Caco-2 (cell line): ENCODE measurements at regions not wholly inside any gene's neighbourhood (a gene's known extent, or its start where the extent isn't known, plus 50 kb on each side); places are given as distances from the start of the nearest gene placed in this dataset.

Experiments
- BruUV-seq: library from RNA; stranded (reverse); fragments of 400-500 nt; replicated peaks from 2 replicates; lab custom pipeline; 2021; lab: Mats Ljungman, UMichigan
- CTCF ChIA-PET: fragments of 300-600 bp; sonication (Branson Sonifier 250); formaldehyde crosslinking; loops from one replicate; lab custom pipeline; 2022; ENCODE audit warnings: antibody characterized with exemption; lab: Charles Lee
- POLR2A ChIA-PET: fragments of 300-600 bp; sonication (Branson Sonifier 250); formaldehyde crosslinking; loops from one replicate; lab custom pipeline; 2022; ENCODE audit warnings: antibody characterized with exemption; lab: Charles Lee
- DNase-seq, 2 experiments: peaks; one replicate each; pipeline versions ENCODE4 v3.0.0 to v3.0.0-alpha.2; 2020 to 2022
- H3K27me3 ChIP-seq: replicated peaks from 2 replicates; pipeline ENCODE4 v1.6.0; 2011; ENCODE audit warnings: low read length; ENCODE audit not compliant: control insufficient read depth, insufficient read depth
- H3K36me3 ChIP-seq: 2 replicates; pipeline ENCODE4 v1.5.1; 2011; ENCODE audit warnings: low read length; ENCODE audit not compliant: control insufficient read depth, insufficient read depth
- H3K4me1 ChIP-seq: fragments of 250-450 bp; sonication (Bioruptor Pico); 2 replicates; pipeline ENCODE4 v1.5.1; 2020; ENCODE audit warnings: mild to moderate bottlenecking
- H3K4me3 ChIP-seq: 2 replicates; pipeline ENCODE4 v1.5.1; 2011; ENCODE audit warnings: low read depth, mild to moderate bottlenecking, control low read depth, low read length
- H3K9me3 ChIP-seq: fragments of 250-450 bp; sonication (Bioruptor Pico); 2 replicates; pipeline ENCODE4 v1.5.1; 2020; ENCODE audit warnings: mild to moderate bottlenecking, moderate library complexity
- H3K27ac Mint-ChIP-seq: one replicate; pipeline ENCODE4 v1.8.0; 2022; ENCODE audit warnings: mixed read lengths; ENCODE audit not compliant: unreplicated experiment
- H3K27me3 Mint-ChIP-seq: one replicate; pipeline ENCODE4 v1.8.0; 2022; ENCODE audit warnings: mixed read lengths; ENCODE audit not compliant: insufficient read depth, unreplicated experiment
- H3K36me3 Mint-ChIP-seq: one replicate; pipeline ENCODE4 v1.8.0; 2022; ENCODE audit warnings: mild to moderate bottlenecking, mixed read lengths; ENCODE audit not compliant: insufficient read depth, unreplicated experiment
- H3K4me1 Mint-ChIP-seq: one replicate; pipeline ENCODE4 v1.8.0; 2022; ENCODE audit warnings: low read depth, mixed read lengths; ENCODE audit not compliant: unreplicated experiment
- H3K4me3 Mint-ChIP-seq: one replicate; pipeline ENCODE4 v1.8.0; 2022; ENCODE audit warnings: mild to moderate bottlenecking, moderate library complexity, mixed read lengths; ENCODE audit not compliant: unreplicated experiment
- H3K9me3 Mint-ChIP-seq: one replicate; pipeline ENCODE4 v1.8.0; 2022; ENCODE audit warnings: mixed read lengths; ENCODE audit not compliant: unreplicated experiment
- intact Hi-C: fragments of 100-400 bp; cut with micrococcal nuclease; formaldehyde crosslinking; loops from one replicate; pipeline ENCODE4 v1.10.0; 2022; ENCODE audit not compliant: unreplicated experiment
- TF ChIP-seq, protein P1 (sequence below), 2 experiments: fragments of 200-600 bp in 1 of 2; IDR thresholded peaks; 1 replicate in 1 of 2; 2 replicates in 1 of 2; pipeline versions ENCODE4 v1.5.1 to v1.8.0; 2011 to 2022; ENCODE audit warnings: antibody characterized with exemption in 1 of 2, control low read depth in 1 of 2, inconsistent platforms in 1 of 2, low read depth in 1 of 2, low read length in 1 of 2, mild to moderate bottlenecking in 1 of 2, moderate library complexity in 1 of 2; ENCODE audit not compliant: insufficient read depth in 1 of 2, severe bottlenecking in 1 of 2, unreplicated experiment in 1 of 2

GRCh38 chr2:64750001-64750816 is 96.5 kb upstream of the SERTAD2 start:
- H3K4me1 ChIP-seq = peaks cover 22% of the 10 kb centered on the region; the same call in 1 of the 2 replicates

DNA sequence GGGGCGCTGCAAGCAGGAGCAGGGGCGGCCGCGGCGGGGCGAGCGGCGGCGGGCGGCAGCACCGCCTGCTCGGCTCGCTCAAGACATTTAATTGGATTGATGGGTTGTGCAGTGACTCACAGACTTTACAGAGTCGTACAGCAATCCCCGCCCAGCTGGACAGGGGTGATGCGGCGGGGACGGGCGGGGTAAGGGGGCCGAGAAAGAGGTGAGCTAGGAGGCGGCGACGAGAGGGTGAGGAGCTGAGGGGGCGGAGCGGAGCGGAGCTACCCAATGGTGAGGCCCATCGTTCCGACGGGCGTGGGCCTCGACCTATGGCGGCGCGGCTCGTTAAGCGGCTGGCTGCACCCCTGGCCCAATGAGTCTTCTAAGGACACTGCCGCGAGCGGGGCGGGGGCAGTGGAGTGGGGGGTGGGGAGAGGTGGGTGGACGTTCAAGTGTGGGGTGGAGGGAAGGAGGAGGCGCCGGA is 97.1 kb upstream of the SERTAD2 start:
- H3K27ac Mint-ChIP-seq = peak overlapping the region; percentile 93
- POLR2A ChIA-PET = interaction anchor here (0.5 to 3.8 kb wide), 18 partner anchors 13 to 1684 kb away, joined by 3 to 98 read pairs (median 5); partner anchors contain the start of genes ACTR2, AFTPH, CEP68 and RAB1A
- DNase-seq = peak; percentile 99
- peaks cover 6% of the 10 kb centered on the region for H3K9me3 Mint-ChIP-seq
- Histone ChIP-seq H3K27me3 (no peaks in the 10 kb centered on the region), H3K9me3 (no peaks in the 10 kb centered on the region), H3K4me3 (peak overlapping the region; percentile 73), H3K4me1 (peaks cover 18% of the 10 kb centered on the region; the same call in 1 of the 2 replicates), H3K36me3 (no peaks in the 10 kb centered on the region)
- intact Hi-C loops = loop anchor here (1.0 to 5.0 kb wide), 7 partner anchors 17 to 229 kb away; partner anchors contain the start of gene AFTPH
- H3K36me3 Mint-ChIP-seq = peaks cover 9% of the 10 kb centered on the region
- peaks cover 16% of the 10 kb centered on the region for H3K4me1 Mint-ChIP-seq
- no TSS peak for BruUV-seq
- TF ChIP-seq, protein P1, sequence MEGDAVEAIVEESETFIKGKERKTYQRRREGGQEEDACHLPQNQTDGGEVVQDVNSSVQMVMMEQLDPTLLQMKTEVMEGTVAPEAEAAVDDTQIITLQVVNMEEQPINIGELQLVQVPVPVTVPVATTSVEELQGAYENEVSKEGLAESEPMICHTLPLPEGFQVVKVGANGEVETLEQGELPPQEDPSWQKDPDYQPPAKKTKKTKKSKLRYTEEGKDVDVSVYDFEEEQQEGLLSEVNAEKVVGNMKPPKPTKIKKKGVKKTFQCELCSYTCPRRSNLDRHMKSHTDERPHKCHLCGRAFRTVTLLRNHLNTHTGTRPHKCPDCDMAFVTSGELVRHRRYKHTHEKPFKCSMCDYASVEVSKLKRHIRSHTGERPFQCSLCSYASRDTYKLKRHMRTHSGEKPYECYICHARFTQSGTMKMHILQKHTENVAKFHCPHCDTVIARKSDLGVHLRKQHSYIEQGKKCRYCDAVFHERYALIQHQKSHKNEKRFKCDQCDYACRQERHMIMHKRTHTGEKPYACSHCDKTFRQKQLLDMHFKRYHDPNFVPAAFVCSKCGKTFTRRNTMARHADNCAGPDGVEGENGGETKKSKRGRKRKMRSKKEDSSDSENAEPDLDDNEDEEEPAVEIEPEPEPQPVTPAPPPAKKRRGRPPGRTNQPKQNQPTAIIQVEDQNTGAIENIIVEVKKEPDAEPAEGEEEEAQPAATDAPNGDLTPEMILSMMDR (IDR thresholded peaks at IDR 0.05; ENCODE audit: insufficient read depth in 1 of 2, low read depth in 1 of 2, low read length in 1 of 2, severe bottlenecking in 1 of 2, unreplicated experiment in 1 of 2) = no peak
- no peaks in the 10 kb centered on the region for H3K27me3 Mint-ChIP-seq
- CTCF ChIA-PET = interaction anchor here (0.6 to 3.3 kb wide), 20 partner anchors 11 to 305 kb away, joined by 3 to 31 read pairs (median 4); partner anchors contain the start of genes CEP68 and SERTAD2
- peak overlapping the region; percentile 96 for H3K4me3 Mint-ChIP-seq

More at GRCh38 chr2:64750001-64750816, 96.5 kb upstream of the SERTAD2 start:
- H3K4me1 Mint-ChIP-seq = peaks cover 16% of the 10 kb centered on the region
- intact Hi-C loops = loop anchor here (2.0 to 5.0 kb wide), 2 partner anchors 95 to 228 kb away; partner anchors contain the start of gene AFTPH
- TF ChIP-seq, protein P1 (IDR thresholded peaks at IDR 0.05; ENCODE audit: insufficient read depth in 1 of 2, low read depth in 1 of 2, low read length in 1 of 2, severe bottlenecking in 1 of 2, unreplicated experiment in 1 of 2) = peak; percentile 9
- peak; percentile 41 to 53 for DNase-seq
- peak overlapping the region; percentile 96 for H3K4me3 Mint-ChIP-seq
- peaks cover 9% of the 10 kb centered on the region for H3K36me3 Mint-ChIP-seq
- peak overlapping the region; percentile 73 for H3K4me3 ChIP-seq
- H3K36me3 ChIP-seq = no peaks in the 10 kb centered on the region
- H3K27me3 ChIP-seq = no peaks in the 10 kb centered on the region
- H3K9me3 ChIP-seq = no peaks in the 10 kb centered on the region
- no TSS peak for BruUV-seq
- peak overlapping the region; percentile 93 for H3K27ac Mint-ChIP-seq
- CTCF ChIA-PET = interaction anchor here (0.6 to 3.3 kb wide), 19 partner anchors 11 to 306 kb away, joined by 3 to 31 read pairs (median 4); partner anchors contain the start of genes CEP68 and SERTAD2
- no peaks in the 10 kb centered on the region for H3K27me3 Mint-ChIP-seq
- POLR2A ChIA-PET = interaction anchor here (0.6 to 3.8 kb wide), 17 partner anchors 8 to 800 kb away, joined by 3 to 98 read pairs (median 5); partner anchors contain the start of genes ACTR2, AFTPH, CEP68 and RAB1A
- H3K9me3 Mint-ChIP-seq = no peaks in the 10 kb centered on the region
